Tibial artery (tissue), 4 donors: ENCODE measurements at regions not wholly inside any gene's neighbourhood (a gene's known extent, or its start where the extent isn't known, plus 50 kb on each side); places are given as distances from the start of the nearest gene placed in this dataset.

Experiments used
- DNase-seq, 2 donors: peaks; one replicate each; pipeline ENCODE4 v3.0.0-alpha.2; 2019
- H3K27ac ChIP-seq, 2 donors: fragments of 200-600 bp; sonication (generic) in 1 of 2; 1 replicate in 1 of 2; 2 replicates in 1 of 2; pipeline ENCODE4 v1.5.1; 2018 to 2019; ENCODE audit warnings: mild to moderate bottlenecking in 1 of 2
- H3K27me3 ChIP-seq, 2 donors: fragments of 200-600 bp; sonication (generic) in 1 of 2; one replicate each; pipeline versions ENCODE4 v1.5.1 to v1.6.0; 2016 to 2019
- H3K36me3 ChIP-seq, 3 donors: fragments of 200-600 bp; sonication (generic) in 2 of 3; one replicate each; pipeline ENCODE4 v1.5.1; 2016 to 2019; ENCODE audit warnings: mild to moderate bottlenecking in 2 of 3
- H3K4me1 ChIP-seq, 4 donors: fragments of 200-600 bp; sonication (generic) in 2 of 4; 1 replicate in 3 of 4; 2 replicates in 1 of 4; pipeline ENCODE4 v1.5.1; 2016 to 2019
- H3K4me3 ChIP-seq, 2 donors: fragments of 200-600 bp; sonication (generic) in 1 of 2; 1 replicate in 1 of 2; 2 replicates in 1 of 2; pipeline ENCODE4 v1.5.1; 2018 to 2019; ENCODE audit warnings: mild to moderate bottlenecking in 2 of 2
- H3K9me3 ChIP-seq, 3 donors: fragments of 200-600 bp; sonication (generic) in 1 of 3; one replicate each; pipeline ENCODE4 v1.5.1; 2016 to 2019
- CTCF ChIP-seq, 2 experiments: fragments of 200-600 bp in 1 of 2; fragments of 450-650 bp in 1 of 2; IDR thresholded peaks; one replicate each; pipeline ENCODE4 v1.5.1; 2017 to 2019; ENCODE audit warnings: antibody characterized with exemption in 2 of 2, mild to moderate bottlenecking in 1 of 2, moderate library complexity in 1 of 2
- intact Hi-C: fragments of 100-400 bp; cut with DNase I; formaldehyde crosslinking; loops from one replicate; pipeline ENCODE4 v1.15.0; 2023; ENCODE audit warnings: low total_unique reads

- TF ChIP-seq CTCF (IDR thresholded peaks at IDR 0.05): no peak
- intact Hi-C loops: no loop called here
- Histone ChIP-seq H3K4me1 (no peaks in the 10 kb centered on the region), H3K27me3 (no peaks in the 10 kb centered on the region), H3K4me3 (no peak overlapping the region), H3K36me3 (no peaks in the 10 kb centered on the region), H3K27ac (no peak overlapping the region), H3K9me3 (no peaks in the 10 kb centered on the region)
- DNase-seq: no peak
Observed at GRCh38 chr20:56845546-56846086, 216.5 kb downstream of the TFAP2C start.

GRCh38 chr20:56848561-56848960 is 219.5 kb downstream of the TFAP2C start:
- no peak overlapping the region for H3K27ac ChIP-seq
- H3K27me3 ChIP-seq: no peaks in the 10 kb centered on the region
- H3K9me3 ChIP-seq: peaks cover 0 to 3% (median 0%) of the 10 kb centered on the region in 3 donors
- intact Hi-C loops: no loop called here
- no peak overlapping the region for H3K4me3 ChIP-seq
- H3K4me1 ChIP-seq: no peaks in the 10 kb centered on the region
- no peaks in the 10 kb centered on the region for H3K36me3 ChIP-seq
- DNase-seq: no peak
- TF ChIP-seq CTCF (IDR thresholded peaks at IDR 0.05): no peak

GRCh38 chr20:56851552-56851951 is 222.4 kb downstream of the TFAP2C start:
- Histone ChIP-seq H3K36me3 (no peaks in the 10 kb centered on the region), H3K4me3 (no peak overlapping the region), H3K9me3 (peaks cover 0 to 3% (median 0%) of the 10 kb centered on the region in 3 donors), H3K27me3 (no peaks in the 10 kb centered on the region), H3K27ac (no peak overlapping the region), H3K4me1 (no peaks in the 10 kb centered on the region)
- TF ChIP-seq CTCF (IDR thresholded peaks at IDR 0.05): no peak
- intact Hi-C loops: no loop called here
- no peak for DNase-seq

- H3K4me1 ChIP-seq: no peaks in the 10 kb centered on the region
- no peak overlapping the region for H3K27ac ChIP-seq
- H3K36me3 ChIP-seq: no peaks in the 10 kb centered on the region
- H3K4me3 ChIP-seq: no peak overlapping the region
- peaks cover 0 to 3% (median 0%) of the 10 kb centered on the region in 3 donors for H3K9me3 ChIP-seq
- DNase-seq: no peak
- no peak for TF ChIP-seq CTCF (IDR thresholded peaks at IDR 0.05)
- intact Hi-C loops: no loop called here
- peaks cover 0 to 6% of the 10 kb centered on the region in 2 donors for H3K27me3 ChIP-seq
Observed at GRCh38 chr20:56855708-56856107, 226.6 kb downstream of the TFAP2C start.

- no peak for DNase-seq
- H3K27ac ChIP-seq: no peak overlapping the region
- intact Hi-C loops: no loop called here
Observed at GRCh38 chr20:56857950-56858349, 228.8 kb downstream of the TFAP2C start.

More at GRCh38 chr20:56857950-56858349, 228.8 kb downstream of the TFAP2C start:
- H3K4me3 ChIP-seq: no peak overlapping the region
- no peaks in the 10 kb centered on the region for H3K4me1 ChIP-seq
- no peaks in the 10 kb centered on the region for H3K36me3 ChIP-seq
- no peaks in the 10 kb centered on the region for H3K9me3 ChIP-seq
- H3K27me3 ChIP-seq: peaks cover 0 to 6% of the 10 kb centered on the region in 2 donors
- TF ChIP-seq CTCF (IDR thresholded peaks at IDR 0.05): no peak
